ENCODE measurements at regions not wholly inside any gene's neighbourhood (a gene's known extent, or its start where the extent isn't known, plus 50 kb on each side); places are given as distances from the start of the nearest gene placed in this dataset.
"Not testable (repeated sequence)": the region's sequence is repeated elsewhere in the genome, so short reads cannot be mapped to it uniquely, and the experiment has no call there.

DNA sequence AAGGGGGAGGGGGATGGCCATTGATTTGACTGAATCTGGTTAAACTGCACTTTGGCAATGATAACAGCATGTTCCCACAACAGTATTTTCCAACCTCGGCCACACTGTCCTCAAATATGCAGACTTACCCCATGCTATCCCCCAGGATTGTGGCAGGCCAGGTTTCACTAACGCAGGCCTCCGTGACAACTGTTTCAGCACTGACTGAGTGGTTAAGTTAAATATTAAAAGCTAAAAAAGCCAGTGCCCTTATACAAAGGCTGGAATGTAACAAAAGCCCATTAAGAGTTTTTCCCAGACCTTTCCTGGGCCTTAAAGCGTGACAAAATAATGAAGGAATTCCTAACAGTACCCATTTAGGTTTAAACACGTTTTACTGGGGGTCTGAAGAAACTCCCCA is 202.9 kb downstream of the USP25 start:
- no peak for DNase-seq

DNA sequence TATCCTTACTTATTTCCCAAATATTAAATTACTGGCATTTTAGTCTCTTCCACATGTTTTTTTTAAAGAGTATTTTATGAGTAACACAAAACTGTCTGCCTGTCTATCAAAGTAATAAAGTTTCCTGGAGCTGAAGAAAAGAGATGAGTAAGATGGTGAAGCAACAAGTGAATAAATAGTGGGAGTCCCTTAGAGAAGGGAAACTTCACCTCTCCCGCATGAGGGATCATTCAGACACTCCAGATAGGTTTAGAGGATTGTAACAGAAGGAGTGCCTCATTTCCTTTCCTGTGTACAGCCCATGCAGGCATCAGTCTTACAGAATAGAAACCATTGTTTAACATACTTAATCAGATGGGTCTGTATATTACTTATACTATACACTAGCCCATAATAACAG is 205.7 kb downstream of the USP25 start:
- no peak for DNase-seq

DNA sequence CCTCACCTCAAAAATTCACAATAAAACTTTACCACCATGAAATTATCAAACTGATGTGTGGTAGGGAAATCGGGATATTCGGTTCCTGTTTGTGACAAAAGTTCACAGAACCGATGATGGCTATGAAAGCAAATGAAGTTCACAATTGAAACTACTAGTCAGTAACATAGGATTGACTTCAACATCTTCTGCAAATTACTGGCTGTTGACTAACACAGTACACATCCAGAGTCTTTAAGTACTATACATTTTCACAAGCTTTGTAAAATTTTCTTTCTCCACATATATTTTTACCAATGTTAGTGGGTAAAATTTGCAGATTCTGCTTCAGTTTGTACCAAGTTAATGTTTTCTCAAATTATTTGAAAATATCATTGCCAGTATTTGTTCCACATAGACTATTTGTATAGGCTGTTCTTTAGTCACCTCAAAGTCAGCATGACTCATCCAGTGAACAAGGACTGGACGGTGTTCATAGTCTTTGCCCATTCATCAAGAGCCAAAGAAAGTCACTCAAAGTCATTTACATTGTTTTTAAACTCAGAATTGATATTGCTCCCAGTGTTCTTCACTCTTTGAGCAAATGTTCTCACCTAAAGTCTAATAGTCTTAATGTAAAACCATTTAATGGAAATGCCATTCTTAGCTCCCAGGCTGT is 213.4 kb downstream of the USP25 start:
- DNase-seq, result no peak

DNA sequence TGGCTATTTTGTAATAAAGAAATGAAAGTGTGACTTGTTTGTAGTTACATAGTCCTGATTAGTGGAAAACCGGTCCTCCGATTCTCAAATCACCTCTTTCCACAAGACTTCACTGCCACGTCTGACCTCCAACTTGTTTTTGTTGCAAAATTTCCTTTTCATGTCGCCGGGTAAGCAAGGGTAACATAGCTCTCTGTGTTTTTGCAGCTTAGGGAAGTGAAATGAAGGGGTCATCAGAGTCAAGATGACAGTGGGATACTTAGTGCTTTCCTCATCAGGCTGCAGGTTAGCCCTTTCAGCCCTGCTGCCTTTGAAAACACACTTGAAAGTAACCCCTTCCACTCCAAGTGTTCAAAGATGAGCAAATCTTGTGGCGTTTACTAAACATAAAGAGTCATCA is 217.9 kb downstream of the USP25 start:
- DNase-seq, result no peak

DNA sequence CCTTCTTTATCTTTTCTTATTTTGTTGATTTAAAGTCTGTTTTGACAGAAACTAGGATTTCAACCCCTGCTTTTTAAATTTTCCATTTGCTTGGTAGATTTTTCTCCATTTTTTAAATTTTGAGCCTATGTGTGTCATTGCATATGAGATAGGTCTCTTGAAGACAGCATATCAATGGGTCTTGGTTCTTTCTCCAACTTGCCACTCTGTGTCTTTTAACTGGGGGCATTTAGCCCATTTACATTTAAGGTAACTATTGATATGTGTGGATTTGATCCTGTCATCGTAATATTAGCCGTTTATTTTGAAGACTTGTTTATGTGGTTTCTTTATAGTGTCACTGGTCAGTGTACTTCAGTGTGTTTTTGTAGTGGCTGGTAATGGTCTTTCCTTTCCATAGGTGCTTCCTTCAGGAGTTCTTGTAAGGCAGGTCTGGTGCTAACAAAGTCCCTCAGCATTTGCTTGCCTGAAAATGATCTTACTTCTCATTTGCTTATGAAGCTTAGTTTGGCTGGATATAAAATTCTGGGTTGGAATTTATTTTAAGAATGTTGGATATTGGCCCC is 223.9 kb downstream of the USP25 start:
- DNase-seq, result no peak

DNA sequence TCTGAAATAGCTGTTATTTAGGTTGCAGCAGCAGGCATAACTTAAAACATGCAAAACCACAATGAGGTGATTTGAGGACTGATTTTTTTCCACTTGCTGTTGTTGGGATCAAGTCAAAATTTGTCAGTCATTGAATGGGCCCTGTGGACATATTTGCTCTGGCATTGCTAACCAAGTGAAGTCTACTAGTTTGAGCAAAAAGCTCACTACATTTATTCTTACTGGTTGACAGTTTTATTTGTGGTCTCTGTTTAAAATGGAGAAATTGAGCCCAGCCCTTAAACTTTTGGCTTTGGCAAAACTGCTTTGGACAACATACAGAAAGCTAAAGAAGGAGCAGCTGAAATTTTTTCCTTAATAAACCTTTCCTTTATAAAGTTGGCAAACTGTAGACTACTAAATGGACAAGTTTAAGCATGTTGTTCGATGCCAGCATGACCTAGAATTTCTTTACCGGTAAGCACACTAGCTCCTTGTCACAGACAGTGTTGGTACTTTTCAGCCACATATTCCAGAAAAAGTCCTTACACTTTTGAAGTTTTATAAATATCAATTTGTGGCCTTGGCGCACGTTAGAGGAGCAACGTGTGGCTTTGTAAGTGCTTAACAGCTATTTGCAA is 234.6 kb downstream of the USP25 start:
- DNase-seq, result no peak

DNA sequence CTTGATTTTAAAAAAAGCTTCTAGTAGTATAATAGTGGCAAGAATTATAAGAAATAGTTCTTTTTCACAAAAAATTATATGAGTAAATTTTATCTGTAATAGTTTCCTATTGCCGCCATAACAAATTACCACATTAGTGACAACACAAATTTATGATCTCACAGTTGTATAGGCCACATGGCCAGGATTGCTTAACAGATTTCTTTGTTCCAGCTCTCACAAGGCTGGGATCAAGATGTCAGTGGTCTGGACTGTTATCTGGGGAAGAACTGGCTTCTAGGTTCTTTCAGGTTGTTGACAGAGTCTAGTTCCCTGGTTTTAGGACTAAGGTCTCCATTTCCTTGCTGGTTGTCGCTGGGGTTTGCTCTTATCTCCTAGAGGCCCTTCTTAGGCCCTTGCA is 236.4 kb downstream of the USP25 start:
- no peak for DNase-seq

DNA sequence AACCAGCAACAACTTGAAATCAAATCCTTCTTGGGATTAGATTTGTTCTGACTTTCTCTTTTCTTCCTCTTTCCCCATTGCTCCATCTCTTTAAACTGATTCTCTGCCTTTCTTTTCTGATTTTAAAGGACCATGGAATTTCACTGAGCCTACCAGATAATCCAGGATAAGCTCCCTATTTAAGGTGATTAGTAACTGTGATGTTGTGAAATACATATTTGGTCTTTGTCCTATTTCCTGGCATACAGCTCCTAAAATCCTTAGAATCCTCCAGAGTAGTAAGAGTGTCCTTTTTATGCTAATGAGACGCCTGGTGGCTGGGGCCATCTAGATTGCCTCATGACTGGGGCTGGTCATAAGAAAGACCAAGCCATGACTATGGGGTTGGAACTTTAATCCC is 236.9 kb downstream of the USP25 start:
- no peak for DNase-seq

DNA sequence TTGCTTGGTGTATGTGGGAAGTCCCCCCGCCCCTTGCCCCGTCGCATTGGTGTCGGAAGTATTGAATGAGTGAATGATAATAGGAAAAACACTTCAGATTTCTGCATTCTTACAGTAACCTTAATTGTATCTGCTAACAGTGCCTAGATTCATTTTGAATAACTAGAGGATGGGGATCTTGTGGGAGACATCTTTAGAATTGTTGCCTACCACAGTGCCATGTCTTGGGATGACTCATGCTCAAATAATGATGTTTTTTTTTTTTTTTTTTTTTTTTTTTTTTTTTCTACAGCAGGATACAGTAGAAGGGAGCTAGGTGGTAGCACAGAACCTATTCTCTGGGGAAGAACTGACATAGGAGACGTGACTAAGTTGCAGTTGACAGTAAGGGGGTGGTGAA is 237.9 kb downstream of the USP25 start:
- no peak for DNase-seq

DNA sequence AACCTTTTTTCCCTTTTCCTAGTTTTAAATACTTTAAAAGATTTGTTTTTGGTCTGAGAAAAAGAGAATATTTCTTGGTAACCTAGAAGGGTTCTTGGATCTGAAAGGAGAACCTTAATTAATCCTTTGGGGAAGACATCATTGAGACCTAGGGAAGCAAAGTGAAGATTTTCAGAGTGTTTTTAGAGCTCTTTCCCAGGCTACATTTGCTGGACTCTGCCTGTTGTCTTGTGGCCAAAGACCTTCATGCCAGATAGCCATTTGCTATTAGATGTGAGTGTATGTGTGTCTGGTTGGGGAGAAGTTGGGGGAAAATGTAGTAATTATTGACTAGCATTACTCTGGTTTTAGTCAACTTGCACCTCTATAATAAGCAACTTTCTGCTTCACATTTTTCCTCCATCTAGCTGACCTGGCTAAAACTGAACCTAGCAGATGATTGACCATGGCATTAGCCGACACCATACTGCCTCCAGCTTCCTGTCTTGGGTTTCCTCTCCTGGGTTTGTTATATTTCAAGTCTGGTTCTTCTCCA is 239.1 kb downstream of the USP25 start:
- no peak for DNase-seq

DNA sequence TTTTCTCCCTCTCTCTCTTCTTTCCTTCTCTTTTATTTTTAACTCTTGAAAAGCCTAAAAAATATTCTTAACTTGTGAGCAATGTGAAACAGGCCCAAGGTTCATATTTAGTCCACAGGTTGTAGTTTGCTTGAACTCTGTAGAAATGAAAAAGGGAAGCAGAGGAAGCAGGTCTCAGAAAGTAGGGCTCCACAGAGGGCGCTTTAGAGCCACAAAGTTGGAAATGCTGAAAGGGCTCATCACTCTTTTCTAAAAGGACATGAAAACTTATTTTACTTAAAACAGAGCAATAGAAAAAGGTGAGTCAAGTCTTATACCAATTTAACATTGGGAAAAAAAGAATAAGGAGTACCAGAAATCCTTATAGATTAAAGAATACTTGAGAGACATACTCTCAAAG is 247.0 kb downstream of the USP25 start:
- DNase-seq, result no peak

DNA sequence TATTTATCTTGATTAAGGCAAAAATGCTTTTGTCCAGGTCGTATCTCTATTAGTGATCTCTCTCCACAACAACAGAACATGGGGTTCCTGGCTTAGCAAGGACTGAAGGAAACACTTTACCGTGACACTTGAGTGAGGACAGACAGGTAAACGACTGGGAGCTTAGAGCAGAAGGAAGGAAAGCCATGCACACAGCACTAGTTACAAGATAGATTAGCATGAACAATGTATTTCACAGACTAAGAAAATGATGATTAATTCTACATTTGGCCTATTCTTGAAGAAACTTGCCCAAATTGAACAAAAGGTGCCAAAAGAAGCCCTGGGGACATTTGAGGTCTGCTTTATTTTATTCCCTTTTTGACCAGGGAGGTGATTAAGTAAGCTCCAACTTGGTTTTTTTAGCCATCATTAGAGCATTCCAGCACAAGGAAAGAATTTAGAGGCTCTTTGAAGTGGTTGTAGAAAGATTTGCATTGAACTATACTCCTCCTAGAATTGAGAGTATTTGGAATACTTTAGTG is 248.5 kb downstream of the USP25 start:
- no peak for DNase-seq

DNA sequence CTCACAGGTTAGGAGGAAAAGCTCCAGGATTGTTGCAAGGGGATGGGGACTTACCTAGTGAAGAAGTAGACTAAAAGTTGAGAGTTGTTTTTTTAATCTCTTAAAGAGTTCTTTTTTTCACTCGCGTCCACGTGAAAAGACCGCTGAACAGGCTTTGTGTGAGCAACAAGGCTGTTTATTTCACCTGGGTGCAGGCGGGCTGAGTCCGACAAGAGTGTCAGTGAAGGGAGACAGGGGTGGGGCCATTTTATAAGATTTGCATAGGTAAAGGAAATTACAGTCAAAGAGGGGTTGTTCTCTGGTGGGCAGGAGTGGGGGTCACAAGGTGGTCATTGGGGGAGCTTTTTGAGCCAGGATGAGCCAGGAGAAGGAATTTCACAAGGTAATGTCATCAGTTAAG is 249.7 kb downstream of the USP25 start:
- not testable (repeated sequence) for DNase-seq

DNA sequence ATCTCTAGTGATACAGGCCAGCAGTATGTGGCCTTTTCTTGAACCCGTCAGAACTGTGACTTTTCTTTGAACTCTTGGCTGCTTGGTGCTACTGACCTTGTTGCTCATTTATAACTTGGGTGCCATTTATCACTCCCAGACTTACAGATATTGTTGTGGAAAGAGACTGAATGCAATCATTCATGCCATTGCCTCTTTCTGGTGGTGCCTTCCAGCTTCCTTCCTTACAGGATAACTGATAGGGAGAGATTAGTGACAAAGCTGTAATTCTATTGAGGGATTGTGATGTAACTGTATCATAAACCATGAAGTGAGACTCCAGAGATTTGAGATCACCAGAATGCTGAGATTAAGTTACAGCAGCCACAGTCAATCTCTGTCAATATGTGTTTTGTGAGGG is 256.5 kb downstream of the USP25 start:
- no peak for DNase-seq

DNA sequence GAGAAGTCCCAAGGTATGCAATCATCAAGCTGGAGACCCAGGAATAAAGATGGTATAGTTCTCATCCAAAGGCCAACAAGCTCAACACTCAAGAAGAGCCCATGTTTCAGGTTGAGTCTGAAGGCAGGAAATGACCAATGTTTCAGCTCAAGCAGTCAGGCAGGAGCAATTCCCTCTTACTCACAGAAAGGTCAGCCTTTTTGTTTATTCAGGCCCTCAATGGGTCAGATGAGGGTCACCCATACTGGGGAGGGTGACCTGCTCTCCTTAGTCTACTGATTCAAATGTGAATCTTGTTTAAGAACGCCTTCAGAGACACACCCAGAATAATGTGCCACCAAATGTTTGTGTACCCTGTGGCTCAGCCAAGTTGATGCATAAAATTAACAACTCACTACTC is 262.4 kb downstream of the USP25 start:
- DNase-seq, result no peak

DNA sequence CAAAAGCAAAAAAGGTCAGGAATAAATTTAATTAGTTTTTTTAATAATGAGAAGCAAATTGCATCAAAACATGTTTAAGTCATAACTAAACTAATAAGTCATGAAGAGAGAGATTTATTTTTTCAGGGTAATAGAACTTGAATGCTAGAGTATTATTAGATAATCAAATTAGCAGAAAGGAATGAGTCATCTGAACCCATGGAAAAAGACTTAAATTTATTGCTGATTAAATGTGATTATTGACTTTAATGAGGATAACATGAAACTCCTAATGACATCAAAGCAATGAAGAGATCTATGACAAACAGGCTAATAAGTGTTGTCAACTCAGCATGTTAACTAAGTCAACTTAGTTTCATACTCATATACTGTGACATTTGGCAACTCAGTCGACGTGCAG is 264.2 kb downstream of the USP25 start:
- DNase-seq, result no peak

DNA sequence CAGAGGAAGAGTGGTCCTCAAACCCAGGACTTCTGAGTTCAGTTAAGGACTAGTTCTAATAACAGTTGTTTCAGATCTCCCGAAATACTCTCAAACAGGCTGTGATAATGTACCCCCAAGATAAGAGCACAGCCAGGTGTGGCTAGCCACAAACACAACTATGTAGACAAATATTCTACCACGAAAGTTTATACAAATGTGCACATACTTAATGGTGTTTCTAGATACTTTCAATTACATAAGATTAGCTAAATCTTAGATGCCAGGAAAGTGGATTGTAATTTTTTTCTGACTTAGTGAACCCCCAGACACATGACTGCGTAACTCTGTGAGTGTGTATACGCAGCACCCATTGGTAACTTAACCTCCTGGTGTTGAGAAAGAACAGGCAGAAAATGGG is 270.0 kb downstream of the USP25 start:
- no peak for DNase-seq

DNA sequence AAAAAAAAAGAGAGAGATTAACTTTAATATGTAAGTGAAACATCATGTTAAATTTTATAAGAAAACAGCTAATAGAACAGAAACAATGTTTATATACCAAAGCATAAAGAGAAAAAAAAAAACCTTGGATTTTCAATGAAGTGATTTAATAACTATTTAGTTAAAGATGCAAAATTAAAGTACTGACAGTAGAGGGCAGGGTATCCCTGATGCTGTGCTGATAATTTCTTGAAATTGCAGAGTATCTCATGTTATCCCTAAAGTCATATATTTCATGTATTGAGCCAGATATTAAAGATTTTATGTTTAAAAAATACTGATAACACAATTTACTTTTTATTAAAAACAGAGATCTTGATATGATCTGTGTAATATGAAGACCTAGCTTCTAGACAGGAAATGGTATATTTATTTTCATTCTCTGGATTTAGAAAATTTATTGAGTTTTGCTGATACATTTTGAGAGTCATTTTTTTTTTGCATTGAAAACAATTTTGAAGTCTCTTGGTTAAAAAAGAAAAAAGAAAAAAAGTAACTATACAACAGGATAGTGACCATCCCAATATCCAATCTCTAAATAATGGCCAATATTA is 273.2 kb downstream of the USP25 start:
- no peak for DNase-seq

DNA sequence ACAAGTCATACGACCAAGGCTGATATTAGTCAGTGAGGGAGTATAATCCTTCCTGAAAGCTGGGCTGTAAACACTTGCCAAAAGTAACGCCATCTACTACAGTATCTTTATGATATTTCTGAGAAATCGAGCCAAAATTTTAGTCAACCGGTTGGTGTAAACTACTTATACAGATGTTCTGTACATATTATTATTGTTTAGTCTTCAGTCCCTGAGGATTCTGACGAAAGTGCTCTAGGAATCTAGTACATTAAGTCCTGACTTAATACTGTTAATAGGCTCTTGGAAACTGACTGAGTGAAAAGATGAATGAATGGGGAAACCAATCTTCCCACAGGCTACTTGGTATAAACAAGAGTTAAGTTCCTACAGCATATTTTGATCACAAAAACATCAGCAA is 274.3 kb downstream of the USP25 start:
- DNase-seq, result no peak

DNA sequence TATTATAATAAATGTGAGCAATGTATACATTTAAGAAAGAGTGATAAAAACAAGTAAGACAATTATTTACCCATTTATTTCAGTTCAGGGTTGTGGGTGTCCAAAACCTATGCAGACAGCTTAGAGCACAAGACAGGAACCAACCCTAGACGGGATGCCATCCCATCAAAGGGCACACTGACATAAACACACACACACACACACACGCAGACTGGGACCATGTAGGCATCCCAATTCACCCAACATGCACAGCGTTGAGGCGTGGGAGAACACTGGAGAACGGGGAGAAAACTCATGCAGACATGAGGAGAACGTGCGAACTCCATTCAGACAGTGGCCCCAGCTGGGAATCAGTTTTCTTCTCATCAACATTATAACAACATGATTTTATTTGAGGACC is 274.7 kb downstream of the USP25 start:
- DNase-seq, result no peak

DNA sequence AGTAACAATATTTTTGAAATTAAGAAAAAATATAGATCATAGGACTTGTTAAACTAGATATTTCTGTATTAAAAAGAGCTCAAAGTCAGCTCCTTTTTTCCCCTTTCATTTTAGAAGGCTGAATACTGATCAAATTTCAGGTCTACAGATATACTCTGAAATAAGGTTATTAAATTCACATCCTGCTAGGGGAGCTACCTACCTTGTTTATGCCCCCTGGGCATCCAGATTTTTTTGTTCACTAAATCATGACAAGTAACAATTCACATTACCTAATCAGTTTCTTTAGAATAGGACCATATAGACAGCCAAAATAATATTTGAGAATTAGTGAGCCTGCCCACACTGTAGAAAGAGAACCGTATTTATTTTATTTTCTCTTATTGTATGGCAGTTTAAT is 276.2 kb downstream of the USP25 start:
- no peak for DNase-seq

DNA sequence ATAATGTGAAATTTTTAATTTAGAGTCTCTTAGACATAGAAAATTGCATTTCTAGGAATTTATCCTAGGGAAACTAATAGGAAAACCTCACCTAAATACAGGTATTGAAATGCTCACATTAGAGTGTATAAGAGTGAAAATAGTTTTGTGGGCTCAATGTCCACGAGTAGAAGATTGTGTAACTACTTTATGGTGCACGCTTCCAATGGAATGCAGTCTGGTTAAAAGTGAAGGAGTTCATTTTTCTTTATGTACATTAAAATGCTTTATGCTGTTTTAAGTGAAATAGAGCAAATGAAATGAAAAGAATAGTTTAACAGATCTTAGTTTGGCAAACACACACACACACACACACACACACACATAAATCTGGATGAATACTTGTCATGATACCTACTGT is 278.2 kb downstream of the USP25 start:
- DNase-seq, result no peak

DNA sequence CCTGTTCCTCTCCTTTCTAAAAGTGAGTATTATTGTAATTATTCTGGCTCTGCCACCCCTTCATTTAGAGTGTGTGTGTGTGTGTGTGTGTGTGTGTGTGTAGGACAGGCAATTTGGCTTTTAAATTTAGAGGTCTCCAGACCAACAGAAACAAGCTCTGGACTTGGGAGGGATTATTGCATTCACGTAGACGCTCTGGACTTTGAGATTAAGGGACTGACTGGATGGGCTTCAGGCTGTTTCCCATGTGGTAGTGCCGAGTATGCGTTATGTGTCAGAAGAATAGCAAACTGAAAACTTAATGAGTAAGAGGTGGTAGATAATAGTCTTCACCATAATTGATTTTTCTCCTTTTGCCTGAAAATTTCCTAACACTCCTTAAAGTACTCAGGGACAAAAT is 281.9 kb downstream of the USP25 start:
- DNase-seq, result no peak

DNA sequence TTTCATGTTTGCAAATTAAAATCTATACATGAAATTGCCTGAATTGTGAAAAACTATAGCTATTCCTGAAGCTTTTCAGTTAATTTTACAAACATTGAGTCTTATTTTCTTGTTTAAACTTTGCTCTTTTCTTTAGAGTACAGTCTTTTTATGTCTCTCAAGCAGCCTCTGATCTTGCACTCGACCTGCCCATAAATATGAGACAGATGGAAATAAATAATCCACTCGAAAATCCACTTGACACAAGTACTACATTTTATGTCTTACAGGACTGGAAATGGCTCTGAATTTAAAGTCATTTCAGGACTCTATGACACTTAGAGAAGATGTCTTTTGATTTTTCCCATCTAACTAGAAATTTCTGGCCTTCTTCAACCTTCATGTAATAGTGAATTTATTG is 283.8 kb downstream of the USP25 start:
- DNase-seq, result no peak
